ENCODE measurements at regions not wholly inside any gene's neighbourhood (a gene's known extent, or its start where the extent isn't known, plus 50 kb on each side); places are given as distances from the start of the nearest gene placed in this dataset.

DNA sequence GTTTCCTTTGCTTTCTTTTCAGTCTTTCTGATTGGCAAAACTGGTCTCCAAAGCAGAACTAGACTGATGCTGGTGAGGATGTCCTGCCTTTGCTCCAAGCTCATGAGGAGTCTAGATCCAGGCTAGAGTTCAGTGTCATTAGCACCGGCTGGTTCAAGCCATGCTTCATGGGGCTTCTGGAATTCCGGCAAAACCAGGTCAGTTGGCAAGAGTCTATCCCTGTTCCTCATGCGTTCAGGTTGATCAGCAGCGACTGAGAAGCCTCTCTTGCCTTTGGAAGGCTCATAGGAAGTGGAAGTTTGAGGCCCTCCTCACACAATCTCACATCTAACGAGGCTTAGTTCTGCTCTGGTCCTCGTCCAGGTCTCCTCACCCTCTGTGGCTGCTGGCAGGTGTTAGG is 194.3 kb downstream of the HS3ST3A1 start:
- Histone ChIP-seq H3K36me3 (replicated peaks in 1 of 2) (no peaks in the 10 kb centered on the region), H3K4me1 (replicated peaks in 1 of 2) (peaks cover 0 to 9% of the 10 kb centered on the region in 2 donors), H3K27ac (no peak overlapping the region), H3K27me3 (no peaks in the 10 kb centered on the region), H3K9me3 (replicated peaks in 1 of 3) (no peaks in the 10 kb centered on the region), H3K4me3 (no peak overlapping the region)
- DNase-seq = no peak
- 86 to 96% (median 93%) methylated on average over 5 to 6 of the region's 6 CpGs for WGBS, 4 donors
- TF ChIP-seq, protein P1, sequence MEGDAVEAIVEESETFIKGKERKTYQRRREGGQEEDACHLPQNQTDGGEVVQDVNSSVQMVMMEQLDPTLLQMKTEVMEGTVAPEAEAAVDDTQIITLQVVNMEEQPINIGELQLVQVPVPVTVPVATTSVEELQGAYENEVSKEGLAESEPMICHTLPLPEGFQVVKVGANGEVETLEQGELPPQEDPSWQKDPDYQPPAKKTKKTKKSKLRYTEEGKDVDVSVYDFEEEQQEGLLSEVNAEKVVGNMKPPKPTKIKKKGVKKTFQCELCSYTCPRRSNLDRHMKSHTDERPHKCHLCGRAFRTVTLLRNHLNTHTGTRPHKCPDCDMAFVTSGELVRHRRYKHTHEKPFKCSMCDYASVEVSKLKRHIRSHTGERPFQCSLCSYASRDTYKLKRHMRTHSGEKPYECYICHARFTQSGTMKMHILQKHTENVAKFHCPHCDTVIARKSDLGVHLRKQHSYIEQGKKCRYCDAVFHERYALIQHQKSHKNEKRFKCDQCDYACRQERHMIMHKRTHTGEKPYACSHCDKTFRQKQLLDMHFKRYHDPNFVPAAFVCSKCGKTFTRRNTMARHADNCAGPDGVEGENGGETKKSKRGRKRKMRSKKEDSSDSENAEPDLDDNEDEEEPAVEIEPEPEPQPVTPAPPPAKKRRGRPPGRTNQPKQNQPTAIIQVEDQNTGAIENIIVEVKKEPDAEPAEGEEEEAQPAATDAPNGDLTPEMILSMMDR (IDR thresholded peaks at IDR 0.05) = no peak
- TF ChIP-seq POLR2A (IDR thresholded peaks at IDR 0.05) = no peak
- intact Hi-C loops (cut with DNase I) = no loop called here

DNA sequence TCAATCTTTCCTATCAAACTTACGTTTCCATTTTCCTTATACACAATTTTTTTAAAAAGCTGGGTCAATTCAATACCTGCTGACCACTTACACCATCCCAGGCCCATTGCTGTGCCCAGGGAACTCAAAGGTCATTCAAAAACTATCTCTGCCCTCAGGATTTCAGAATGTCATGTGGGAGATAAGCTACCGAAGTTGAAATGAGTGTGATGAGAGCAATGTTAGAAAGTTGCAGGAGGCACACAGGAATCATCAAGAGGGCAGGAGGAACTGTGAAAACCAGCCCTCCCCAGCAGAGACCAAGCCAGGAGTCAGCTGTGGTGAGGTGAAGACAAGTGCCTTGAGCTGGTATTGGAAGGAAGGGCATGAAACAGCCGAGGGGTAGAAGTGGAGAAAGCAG is 195.9 kb downstream of the HS3ST3A1 start:
- TF ChIP-seq POLR2A (IDR thresholded peaks at IDR 0.05) = no peak
- TF ChIP-seq, protein P1 (IDR thresholded peaks at IDR 0.05) = no peak
- Histone ChIP-seq H3K27me3 (no peaks in the 10 kb centered on the region), H3K9me3 (replicated peaks in 1 of 3) (no peaks in the 10 kb centered on the region), H3K4me1 (replicated peaks in 1 of 2) (peaks cover 0 to 5% of the 10 kb centered on the region in 2 donors), H3K27ac (no peak overlapping the region), H3K36me3 (replicated peaks in 1 of 2) (no peaks in the 10 kb centered on the region), H3K4me3 (no peak overlapping the region)
- 51 to 57% (median 54%) methylated on average over 3 of the region's 3 CpGs for WGBS, 4 donors
- DNase-seq = no peak
- intact Hi-C loops (cut with DNase I) = no loop called here

DNA sequence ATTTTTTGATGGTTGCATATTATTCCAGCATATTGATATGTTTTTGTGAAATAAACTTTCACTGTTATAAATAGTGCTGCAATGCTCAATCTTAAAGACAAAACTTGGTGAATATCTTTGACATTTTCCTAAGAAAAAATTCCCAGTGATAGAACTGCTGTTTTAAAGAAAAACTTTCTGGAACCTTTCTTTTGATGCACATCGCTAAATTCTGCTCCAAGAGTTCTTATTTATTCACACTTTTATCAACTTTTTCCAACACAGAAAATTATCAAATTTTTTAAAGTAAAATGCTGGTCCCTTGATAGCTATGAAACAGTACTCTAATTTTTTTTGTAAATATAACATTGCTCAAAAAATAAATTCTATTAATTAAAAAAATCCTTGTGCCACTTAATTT is 196.6 kb downstream of the HS3ST3A1 start:
- no peak for TF ChIP-seq POLR2A (IDR thresholded peaks at IDR 0.05)
- TF ChIP-seq, protein P1 (IDR thresholded peaks at IDR 0.05) = no peak
- no peaks in the 10 kb centered on the region for H3K4me1 ChIP-seq (replicated peaks in 1 of 2)
- H3K4me3 ChIP-seq = no peak overlapping the region
- DNase-seq = no peak
- 89 to 100% (median 95%) methylated on average over 1 of the region's 1 CpG for WGBS, 4 donors
- no peak overlapping the region for H3K27ac ChIP-seq
- no peaks in the 10 kb centered on the region for H3K9me3 ChIP-seq (replicated peaks in 1 of 3)
- no peaks in the 10 kb centered on the region for H3K27me3 ChIP-seq
- intact Hi-C loops (cut with DNase I) = no loop called here
- no peaks in the 10 kb centered on the region for H3K36me3 ChIP-seq (replicated peaks in 1 of 2)

DNA sequence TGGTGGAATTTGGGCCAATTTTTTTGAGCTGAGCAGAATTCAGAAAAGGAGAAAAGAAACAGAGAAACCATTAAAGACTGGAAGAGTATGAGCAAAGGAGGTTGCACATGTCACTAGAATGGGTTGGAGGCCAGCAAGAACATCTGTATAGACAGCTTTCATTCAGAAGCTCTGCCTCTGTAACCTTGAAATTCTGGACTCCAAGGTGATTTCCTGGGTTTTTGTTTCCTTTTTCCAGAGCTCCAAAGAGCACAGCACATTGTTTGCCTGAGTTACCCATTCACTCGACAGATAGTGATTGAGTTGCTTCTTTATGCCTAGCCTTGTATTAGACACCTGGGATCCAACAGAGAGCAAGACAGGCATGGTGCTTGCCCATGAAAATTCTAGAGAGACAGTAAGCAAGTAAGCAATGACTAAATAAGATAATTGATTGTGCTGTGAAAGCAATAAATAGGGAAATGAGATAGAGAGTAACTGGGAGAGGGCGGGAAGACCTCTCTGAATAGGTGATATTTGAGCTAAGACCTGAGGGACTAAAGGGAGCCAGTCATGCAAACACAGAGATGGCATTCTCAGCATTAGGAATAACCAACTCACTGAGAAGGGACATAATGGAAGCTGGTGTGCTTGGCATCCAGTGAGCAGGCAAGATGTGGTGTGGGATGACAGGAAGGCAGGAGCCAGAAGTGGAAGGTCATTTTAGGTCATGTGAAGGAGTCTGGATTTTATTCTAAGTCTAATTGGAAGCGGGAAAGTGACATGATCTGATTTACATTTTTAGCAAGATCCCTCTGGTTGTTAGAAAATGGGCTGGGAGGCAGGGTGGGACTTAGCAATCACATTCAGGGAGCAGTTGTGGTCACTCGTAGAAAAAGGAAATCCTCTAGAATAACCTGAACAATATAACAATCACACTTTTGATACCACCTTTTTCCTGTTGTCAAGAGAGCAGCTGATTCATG is 197.5 kb downstream of the HS3ST3A1 start:
- Histone ChIP-seq H3K9me3 (replicated peaks in 1 of 3) (no peaks in the 10 kb centered on the region), H3K4me1 (replicated peaks in 1 of 2) (no peaks in the 10 kb centered on the region), H3K4me3 (no peak overlapping the region), H3K36me3 (replicated peaks in 1 of 2) (no peaks in the 10 kb centered on the region), H3K27me3 (no peaks in the 10 kb centered on the region), H3K27ac (peak overlapping the region in 2 of 5 donors; percentile 17 to 40)
- DNase-seq = peak in 1 of 7 donors; percentile 60
- intact Hi-C loops (cut with DNase I) = no loop called here
- no peak for TF ChIP-seq POLR2A (IDR thresholded peaks at IDR 0.05)
- TF ChIP-seq, protein P1 (IDR thresholded peaks at IDR 0.05) = no peak
- WGBS, 4 donors = 67 to 71% (median 70%) methylated on average over 4 of the region's 4 CpGs
